Uterus (tissue), 2 donors: ENCODE measurements at regions not wholly inside any gene's neighbourhood (a gene's known extent, or its start where the extent isn't known, plus 50 kb on each side); places are given as distances from the start of the nearest gene placed in this dataset.
"Not testable (repeated sequence)": the region's sequence is repeated elsewhere in the genome, so short reads cannot be mapped to it uniquely, and the experiment has no call there.

Source experiments
- POLR2A ChIP-seq, 2 donors: fragments of 450-650 bp; IDR thresholded peaks; one replicate each; pipeline ENCODE4 v1.6.1; 2016; ENCODE audit warnings: antibody characterized with exemption in 2 of 2, mild to moderate bottlenecking in 1 of 2, moderate library complexity in 1 of 2
- TF ChIP-seq, protein P1 (sequence below), 4 experiments: fragments of 200-600 bp in 2 of 4; fragments of 450-650 bp in 2 of 4; sonication (generic) in 2 of 4; IDR thresholded peaks; one replicate each; pipeline ENCODE4 v1.5.1; 2016 to 2019; ENCODE audit warnings: antibody characterized with exemption in 4 of 4, mild to moderate bottlenecking in 2 of 4, moderate library complexity in 1 of 4

DNA sequence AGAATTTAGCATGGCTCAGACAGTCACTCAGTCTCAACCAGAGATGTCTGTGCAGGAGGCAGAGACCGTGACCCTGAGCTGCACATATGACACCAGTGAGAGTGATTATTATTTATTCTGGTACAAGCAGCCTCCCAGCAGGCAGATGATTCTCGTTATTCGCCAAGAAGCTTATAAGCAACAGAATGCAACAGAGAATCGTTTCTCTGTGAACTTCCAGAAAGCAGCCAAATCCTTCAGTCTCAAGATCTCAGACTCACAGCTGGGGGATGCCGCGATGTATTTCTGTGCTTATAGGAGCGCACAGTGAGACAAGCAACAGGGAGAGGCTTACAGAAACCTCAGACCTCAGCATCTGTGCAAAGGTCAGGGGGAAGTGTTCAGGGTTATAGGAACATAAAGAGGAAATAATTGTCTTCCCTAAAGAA lies 307.6 kb downstream of the DAD1 start:
- TF ChIP-seq, protein P1, sequence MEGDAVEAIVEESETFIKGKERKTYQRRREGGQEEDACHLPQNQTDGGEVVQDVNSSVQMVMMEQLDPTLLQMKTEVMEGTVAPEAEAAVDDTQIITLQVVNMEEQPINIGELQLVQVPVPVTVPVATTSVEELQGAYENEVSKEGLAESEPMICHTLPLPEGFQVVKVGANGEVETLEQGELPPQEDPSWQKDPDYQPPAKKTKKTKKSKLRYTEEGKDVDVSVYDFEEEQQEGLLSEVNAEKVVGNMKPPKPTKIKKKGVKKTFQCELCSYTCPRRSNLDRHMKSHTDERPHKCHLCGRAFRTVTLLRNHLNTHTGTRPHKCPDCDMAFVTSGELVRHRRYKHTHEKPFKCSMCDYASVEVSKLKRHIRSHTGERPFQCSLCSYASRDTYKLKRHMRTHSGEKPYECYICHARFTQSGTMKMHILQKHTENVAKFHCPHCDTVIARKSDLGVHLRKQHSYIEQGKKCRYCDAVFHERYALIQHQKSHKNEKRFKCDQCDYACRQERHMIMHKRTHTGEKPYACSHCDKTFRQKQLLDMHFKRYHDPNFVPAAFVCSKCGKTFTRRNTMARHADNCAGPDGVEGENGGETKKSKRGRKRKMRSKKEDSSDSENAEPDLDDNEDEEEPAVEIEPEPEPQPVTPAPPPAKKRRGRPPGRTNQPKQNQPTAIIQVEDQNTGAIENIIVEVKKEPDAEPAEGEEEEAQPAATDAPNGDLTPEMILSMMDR (IDR thresholded peaks at IDR 0.05), result not testable (repeated sequence)
- TF ChIP-seq POLR2A (IDR thresholded peaks at IDR 0.05), result not testable (repeated sequence)
